Smooth muscle cell (in vitro differentiated cells): ENCODE measurements at regions not wholly inside any gene's neighbourhood (a gene's known extent, or its start where the extent isn't known, plus 50 kb on each side); places are given as distances from the start of the nearest gene placed in this dataset.
"Not testable (repeated sequence)": the region's sequence is repeated elsewhere in the genome, so short reads cannot be mapped to it uniquely, and the experiment has no call there.

Source experiments
- DNase-seq: peaks from one replicate; lab custom pipeline; 2025; ENCODE audit not compliant: unreplicated experiment; lab: John Stamatoyannopoulos, UW
- H2AFZ ChIP-seq: fragments of 200-600 bp; sonication (generic); 2 replicates; pipeline ENCODE4 v1.6.0; 2016; ENCODE audit warnings: antibody characterized with exemption, low read depth, mild to moderate bottlenecking
- H3F3A ChIP-seq: fragments of 200-600 bp; sonication (generic); 2 replicates; pipeline ENCODE4 v1.6.0; 2017; ENCODE audit warnings: antibody characterized with exemption, low read depth
- H3K27ac ChIP-seq: fragments of 200-600 bp; sonication (generic); 2 replicates; pipeline ENCODE4 v1.5.1; 2016; ENCODE audit warnings: low read depth, mild to moderate bottlenecking
- H3K27me3 ChIP-seq: fragments of 200-600 bp; sonication (generic); 2 replicates; pipeline ENCODE4 v1.6.1; 2016; ENCODE audit warnings: low read depth, mild to moderate bottlenecking
- H3K36me3 ChIP-seq: fragments of 200-600 bp; sonication (generic); 2 replicates; pipeline ENCODE4 v1.5.1; 2016; ENCODE audit warnings: low read depth
- H3K4me1 ChIP-seq: fragments of 200-600 bp; sonication (generic); 2 replicates; pipeline ENCODE4 v1.5.1; 2016; ENCODE audit warnings: low read depth
- H3K4me2 ChIP-seq: fragments of 200-600 bp; sonication (generic); 2 replicates; pipeline ENCODE4 v1.6.0; 2016; ENCODE audit warnings: mild to moderate bottlenecking
- H3K4me3 ChIP-seq: fragments of 200-600 bp; sonication (generic); 2 replicates; pipeline ENCODE4 v1.5.1; 2016; ENCODE audit warnings: mild to moderate bottlenecking
- H3K79me2 ChIP-seq: fragments of 200-600 bp; sonication (generic); 2 replicates; pipeline ENCODE4 v1.6.0; 2016; ENCODE audit warnings: low read depth, mild to moderate bottlenecking
- H3K9ac ChIP-seq: fragments of 200-600 bp; sonication (generic); 2 replicates; pipeline ENCODE4 v1.6.0; 2016; ENCODE audit warnings: low read depth
- H3K9me3 ChIP-seq: fragments of 200-600 bp; sonication (generic); replicated peaks from 2 replicates; pipeline ENCODE4 v1.5.1; 2016; ENCODE audit warnings: low read depth
- H4K20me1 ChIP-seq: fragments of 200-600 bp; sonication (generic); 2 replicates; pipeline ENCODE4 v1.6.0; 2016; ENCODE audit warnings: low read depth
- CTCF ChIP-seq: fragments of 200-600 bp; sonication (generic); IDR thresholded peaks from 2 replicates; pipeline ENCODE4 v1.5.1; 2017; ENCODE audit warnings: borderline replicate concordance, mild to moderate bottlenecking, antibody characterized with exemption; ENCODE audit not compliant: insufficient read depth, poor library complexity, severe bottlenecking
- WGBS: methylation state at CpG from one replicate; pipeline ENCODE4 v1.1.7; 2016; ENCODE audit warnings: low lambda C conversion rate; 5-methylcytosine and 5-hydroxymethylcytosine counted together

- no peak overlapping the region for H3K27ac ChIP-seq
- H3K27me3 ChIP-seq = no peaks in the 10 kb centered on the region
- H3F3A ChIP-seq = no peaks in the 10 kb centered on the region
- no peaks in the 10 kb centered on the region for H3K4me1 ChIP-seq
- no peaks in the 10 kb centered on the region for H3K79me2 ChIP-seq
- no peak for TF ChIP-seq CTCF
- no peak for DNase-seq
- WGBS = 95% methylated on average over 5 of the region's 5 CpGs
- H2AFZ ChIP-seq = no peak overlapping the region
- H4K20me1 ChIP-seq = no peaks in the 10 kb centered on the region
- H3K4me2 ChIP-seq = no peak overlapping the region
- H3K36me3 ChIP-seq = no peaks in the 10 kb centered on the region
- no peak overlapping the region for H3K4me3 ChIP-seq
- H3K9ac ChIP-seq = no peak overlapping the region
- no peaks in the 10 kb centered on the region for H3K9me3 ChIP-seq
Measured at GRCh38 chr16:9627427-9627826, 536.0 kb downstream of the HAPSTR1 start.

GRCh38 chr16:9630119-9630518 lies 538.7 kb downstream of the HAPSTR1 start:
- H3K27me3 ChIP-seq = no peaks in the 10 kb centered on the region
- H3K4me1 ChIP-seq = no peaks in the 10 kb centered on the region
- no peaks in the 10 kb centered on the region for H3K36me3 ChIP-seq
- WGBS = 87% methylated on average over 3 of the region's 3 CpGs
- no peak overlapping the region for H3K27ac ChIP-seq
- DNase-seq = no peak
- no peak overlapping the region for H3K4me2 ChIP-seq
- H3K9me3 ChIP-seq = no peaks in the 10 kb centered on the region
- H4K20me1 ChIP-seq = no peaks in the 10 kb centered on the region
- no peak overlapping the region for H3K9ac ChIP-seq
- H2AFZ ChIP-seq = no peak overlapping the region
- H3K79me2 ChIP-seq = no peaks in the 10 kb centered on the region
- no peak overlapping the region for H3K4me3 ChIP-seq
- TF ChIP-seq CTCF = no peak
- H3F3A ChIP-seq = no peaks in the 10 kb centered on the region

GRCh38 chr16:9630985-9631384 lies 539.5 kb downstream of the HAPSTR1 start:
- 86% methylated on average over 4 of the region's 4 CpGs for WGBS
- Histone ChIP-seq H3F3A (no peaks in the 10 kb centered on the region), H3K27ac (no peak overlapping the region), H3K4me1 (no peaks in the 10 kb centered on the region), H2AFZ (no peak overlapping the region), H3K4me3 (no peak overlapping the region), H4K20me1 (no peaks in the 10 kb centered on the region), H3K9ac (no peak overlapping the region), H3K4me2 (no peak overlapping the region), H3K9me3 (no peaks in the 10 kb centered on the region), H3K27me3 (no peaks in the 10 kb centered on the region), H3K79me2 (no peaks in the 10 kb centered on the region), H3K36me3 (no peaks in the 10 kb centered on the region)
- DNase-seq = no peak
- no peak for TF ChIP-seq CTCF

GRCh38 chr16:9633844-9634243 lies 542.4 kb downstream of the HAPSTR1 start:
- Histone ChIP-seq H3K4me2 (no peak overlapping the region), H3K4me3 (no peak overlapping the region), H3K36me3 (no peaks in the 10 kb centered on the region), H3K27me3 (no peaks in the 10 kb centered on the region), H3F3A (no peaks in the 10 kb centered on the region), H3K4me1 (no peaks in the 10 kb centered on the region), H3K9ac (no peak overlapping the region), H3K27ac (no peak overlapping the region), H4K20me1 (no peaks in the 10 kb centered on the region), H2AFZ (no peak overlapping the region), H3K79me2 (no peaks in the 10 kb centered on the region), H3K9me3 (no peaks in the 10 kb centered on the region)
- WGBS = 69% methylated on average over 6 of the region's 6 CpGs
- DNase-seq = no peak
- TF ChIP-seq CTCF = no peak

GRCh38 chr16:9635150-9635720 lies 543.8 kb downstream of the HAPSTR1 start:
- H3K4me2 ChIP-seq, DNase-seq, H3K4me3 ChIP-seq, H3K9me3 ChIP-seq, H3K9ac ChIP-seq, H4K20me1 ChIP-seq, H3K36me3 ChIP-seq, H2AFZ ChIP-seq, H3K27me3 ChIP-seq, H3K79me2 ChIP-seq, H3K4me1 ChIP-seq, H3K27ac ChIP-seq, H3F3A ChIP-seq: not testable (repeated sequence)
- 92% methylated on average over 11 of the region's 11 CpGs for WGBS
